ENCODE measurements at regions not wholly inside any gene's neighbourhood (a gene's known extent, or its start where the extent isn't known, plus 50 kb on each side); places are given as distances from the start of the nearest gene placed in this dataset.

GRCh38 chr2:65779021-65779420 lies 346.6 kb upstream of the SPRED2 start:
- DNase-seq (ENCODE audit: low read depth): no peak
- no peak overlapping the region for H3K4me3 ChIP-seq (replicated peaks; ENCODE audit: low read depth, low read length)
- TF ChIP-seq CTCF (IDR thresholded peaks at IDR 0.05; ENCODE audit: low read length, missing control alignments): no peak

GRCh38 chr2:65778137-65778536 lies 345.7 kb upstream of the SPRED2 start:
- TF ChIP-seq CTCF (IDR thresholded peaks at IDR 0.05; ENCODE audit: low read length, missing control alignments): no peak
- H3K4me3 ChIP-seq (replicated peaks; ENCODE audit: low read depth, low read length): no peak overlapping the region
- no peak for DNase-seq (ENCODE audit: low read depth)

- TF ChIP-seq CTCF (IDR thresholded peaks at IDR 0.05; ENCODE audit: low read length, missing control alignments): no peak
- DNase-seq (ENCODE audit: low read depth): no peak
- no peak overlapping the region for H3K4me3 ChIP-seq (replicated peaks; ENCODE audit: low read depth, low read length)
Observed at GRCh38 chr2:65775839-65776238, 343.4 kb upstream of the SPRED2 start.

- no peak overlapping the region for H3K4me3 ChIP-seq (replicated peaks; ENCODE audit: low read depth, low read length)
- no peak for TF ChIP-seq CTCF (IDR thresholded peaks at IDR 0.05; ENCODE audit: low read length, missing control alignments)
- DNase-seq (ENCODE audit: low read depth): no peak
Observed at GRCh38 chr2:65767946-65768345, 335.5 kb upstream of the SPRED2 start.

- no peak for DNase-seq (ENCODE audit: low read depth)
- no peak for TF ChIP-seq CTCF (IDR thresholded peaks at IDR 0.05; ENCODE audit: low read length, missing control alignments)
Observed at GRCh38 chr2:65766768-65767267, 334.4 kb upstream of the SPRED2 start.

GRCh38 chr2:65765376-65765775 lies 333.0 kb upstream of the SPRED2 start:
- TF ChIP-seq CTCF (IDR thresholded peaks at IDR 0.05; ENCODE audit: low read length, missing control alignments): no peak
- DNase-seq (ENCODE audit: low read depth): no peak
- no peak overlapping the region for H3K4me3 ChIP-seq (replicated peaks; ENCODE audit: low read depth, low read length)

More at GRCh38 chr2:65766768-65767267, 334.4 kb upstream of the SPRED2 start:
- H3K4me3 ChIP-seq (replicated peaks; ENCODE audit: low read depth, low read length): no peak overlapping the region

- no peak for DNase-seq (ENCODE audit: low read depth)
- no peak overlapping the region for H3K4me3 ChIP-seq (replicated peaks; ENCODE audit: low read depth, low read length)
- TF ChIP-seq CTCF (IDR thresholded peaks at IDR 0.05; ENCODE audit: low read length, missing control alignments): no peak
Observed at GRCh38 chr2:65762068-65762467, 329.7 kb upstream of the SPRED2 start.

Data from fibroblast of pulmonary artery (primary cell).